HG03558 (cell line): ENCODE measurements at regions not wholly inside any gene's neighbourhood (a gene's known extent, or its start where the extent isn't known, plus 50 kb on each side); places are given as distances from the start of the nearest gene placed in this dataset.

ENCODE experiments used
- ATAC-seq: cut with Tn5 transposase; IDR thresholded peaks from one replicate; pipeline ENCODE4 v1.9.1; 2021; ENCODE audit warnings: moderate number of reproducible peaks; ENCODE audit not compliant: unreplicated experiment; ENCODE audit errors: extremely low read depth

- ATAC-seq, result no peak
Observed at GRCh38 chr15:94535298-94536048, 304.1 kb downstream of the MCTP2 start.

- ATAC-seq, result no peak
Observed at GRCh38 chr15:94536549-94536948, 305.2 kb downstream of the MCTP2 start.

GRCh38 chr15:94538280-94538679, 306.9 kb downstream of the MCTP2 start:
- no peak for ATAC-seq

GRCh38 chr15:94542391-94542790, 311.0 kb downstream of the MCTP2 start:
- no peak for ATAC-seq

GRCh38 chr15:94546808-94547207, 315.4 kb downstream of the MCTP2 start:
- ATAC-seq, result no peak

- ATAC-seq, result no peak
Observed at GRCh38 chr15:94547711-94548110, 316.4 kb downstream of the MCTP2 start.

- no peak for ATAC-seq
Observed at GRCh38 chr15:94555841-94556519, 324.6 kb downstream of the MCTP2 start.

GRCh38 chr15:94561036-94561689, 329.8 kb downstream of the MCTP2 start:
- ATAC-seq, result no peak

- no peak for ATAC-seq
Observed at GRCh38 chr15:94563456-94563855, 332.1 kb downstream of the MCTP2 start.

- no peak for ATAC-seq
Observed at GRCh38 chr15:94576889-94577533, 345.6 kb downstream of the MCTP2 start.

GRCh38 chr15:94579286-94579685, 347.9 kb downstream of the MCTP2 start:
- no peak for ATAC-seq

GRCh38 chr15:94580211-94580885, 349.0 kb downstream of the MCTP2 start:
- no peak for ATAC-seq

- no peak for ATAC-seq
Observed at GRCh38 chr15:94582368-94582767, 351.0 kb downstream of the MCTP2 start.

- ATAC-seq, result peak; percentile 62
Observed at GRCh38 chr15:94584833-94585244, 353.5 kb downstream of the MCTP2 start.

- ATAC-seq, result peak; percentile 31
Observed at GRCh38 chr15:94586099-94586498, 354.7 kb downstream of the MCTP2 start.

- no peak for ATAC-seq
Observed at GRCh38 chr15:94587113-94587512, 355.8 kb downstream of the MCTP2 start.

GRCh38 chr15:94588993-94589392, 357.6 kb downstream of the MCTP2 start:
- no peak for ATAC-seq

GRCh38 chr15:94592495-94592894, 361.1 kb downstream of the MCTP2 start:
- ATAC-seq, result no peak

GRCh38 chr15:94596707-94597106, 365.3 kb downstream of the MCTP2 start:
- ATAC-seq, result no peak

GRCh38 chr15:94600505-94600904, 369.1 kb downstream of the MCTP2 start:
- ATAC-seq, result no peak
